ENCODE measurements at regions not wholly inside any gene's neighbourhood (a gene's known extent, or its start where the extent isn't known, plus 50 kb on each side); places are given as distances from the start of the nearest gene placed in this dataset.
"Not testable (repeated sequence)": the region's sequence is repeated elsewhere in the genome, so short reads cannot be mapped to it uniquely, and the experiment has no call there.

DNA sequence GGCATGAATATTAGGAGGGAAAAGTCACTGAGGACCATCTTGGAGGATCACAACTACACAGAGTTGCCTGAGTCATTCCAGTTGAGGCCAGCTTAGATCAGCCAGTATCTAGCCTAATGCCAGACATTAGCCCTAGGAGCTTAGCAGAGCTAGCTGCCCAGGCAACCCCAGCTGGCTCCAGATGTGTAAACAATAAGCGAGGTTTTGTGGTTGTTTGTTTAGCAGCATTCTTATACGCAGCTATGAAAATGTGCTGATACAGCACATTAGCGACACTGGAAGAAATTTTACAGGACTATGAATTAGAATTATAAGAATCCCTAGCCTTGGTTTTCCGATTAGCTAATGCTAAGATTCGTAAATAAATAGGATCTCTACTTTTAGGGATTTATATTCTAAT lies 59.3 kb downstream of the BTBD3 start:
- DNase-seq: no peak

DNA sequence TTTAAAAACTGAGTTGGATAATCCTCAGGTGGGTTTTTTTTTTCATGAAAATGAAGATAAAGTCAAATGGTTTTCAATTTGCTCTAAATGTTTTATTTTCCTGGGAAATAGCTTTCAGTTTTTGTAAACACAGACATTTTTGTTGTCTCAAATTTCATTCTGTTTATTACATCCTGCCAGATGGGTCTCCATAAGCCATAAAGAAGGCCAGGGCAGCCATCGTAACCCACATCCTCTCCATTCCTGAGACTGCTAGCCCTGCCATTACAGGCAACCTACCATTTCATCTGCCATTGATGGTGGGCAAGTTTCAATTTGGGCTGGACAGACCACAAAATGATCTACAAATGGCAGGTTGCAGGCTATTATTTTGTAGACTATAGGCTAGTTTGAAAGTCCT lies 60.8 kb downstream of the BTBD3 start:
- peak in 1 of 2 experiments; percentile 9 for DNase-seq

DNA sequence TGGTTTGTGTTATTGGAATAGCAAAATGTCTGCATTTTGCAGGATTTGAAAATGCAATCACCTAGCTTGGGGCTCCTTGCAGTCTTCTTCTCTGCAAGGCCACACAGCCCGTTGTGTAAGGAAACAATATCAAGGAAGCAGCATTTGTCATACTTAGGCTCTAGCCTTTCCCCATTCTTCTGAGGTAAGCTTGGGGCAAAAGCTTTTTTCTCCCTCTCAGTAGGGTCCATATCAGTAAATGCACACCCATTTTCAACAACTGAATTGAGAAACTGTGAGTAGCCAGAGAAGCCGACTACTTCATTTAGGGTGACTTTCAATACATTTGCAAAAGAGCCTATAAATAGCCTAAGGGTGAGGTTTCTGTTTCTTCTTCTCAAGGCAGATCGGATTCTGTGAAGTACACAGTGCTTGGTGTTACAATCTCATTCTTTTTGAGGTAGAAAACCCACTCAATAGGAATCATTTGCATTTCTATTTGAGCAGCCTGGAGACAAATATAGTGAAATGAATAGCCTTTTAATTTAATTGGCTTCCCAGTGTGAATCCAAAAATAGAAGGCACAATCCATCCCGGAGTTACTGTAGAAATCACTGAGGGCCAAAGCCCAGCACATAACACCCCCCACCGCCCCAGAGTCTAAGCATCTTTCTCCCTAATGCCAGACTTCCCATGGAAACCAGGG lies 61.8 kb downstream of the BTBD3 start:
- no peak for DNase-seq

DNA sequence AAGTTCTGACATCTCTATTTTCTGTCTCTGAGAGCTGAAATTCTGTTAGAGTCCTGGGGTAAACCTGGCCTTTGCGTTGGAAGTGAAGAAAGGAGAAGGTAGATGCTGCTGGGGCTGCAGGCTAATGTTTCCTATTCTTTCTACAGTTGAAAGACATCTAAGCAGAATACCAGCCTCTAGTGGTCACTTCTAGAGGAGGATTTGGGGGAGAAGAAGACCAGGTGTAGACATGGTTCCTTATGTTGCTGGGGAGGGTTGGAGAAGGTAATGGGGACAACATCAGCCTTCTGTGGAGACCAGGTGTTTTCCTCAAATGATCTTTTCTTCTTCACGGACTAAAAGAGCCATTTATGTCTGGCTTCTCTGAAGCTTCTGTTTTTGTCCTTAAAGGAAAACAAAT lies 62.6 kb downstream of the BTBD3 start:
- no peak for DNase-seq

DNA sequence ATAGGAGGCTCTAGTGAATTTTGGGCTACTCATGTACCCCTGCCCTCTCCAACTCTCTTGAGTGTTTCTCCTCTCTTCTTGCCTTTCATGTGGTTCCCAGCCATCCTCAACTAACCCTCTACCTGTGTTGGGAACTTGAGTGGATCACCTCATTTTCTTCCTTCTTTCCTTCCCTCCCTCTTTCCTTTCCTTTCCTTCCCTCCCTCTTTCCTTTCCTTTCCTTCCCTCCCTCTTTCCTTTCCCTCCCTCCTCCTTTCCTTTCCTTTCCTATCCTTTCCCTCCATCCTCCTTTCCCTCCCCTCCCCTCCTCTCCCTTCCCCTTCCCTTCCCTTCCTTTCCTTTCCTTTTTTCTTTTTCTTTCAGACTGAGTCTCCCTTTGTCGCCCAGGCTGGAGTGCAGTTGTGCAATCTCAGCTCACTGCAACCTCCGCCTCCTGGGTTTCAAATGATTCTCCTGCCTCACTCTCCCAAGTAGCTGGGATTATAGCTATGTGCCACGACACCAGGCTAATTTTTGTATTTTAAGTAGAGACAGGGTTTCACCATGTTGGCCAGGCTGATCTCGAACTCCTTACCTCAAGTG lies 63.8 kb downstream of the BTBD3 start:
- no peak for DNase-seq

DNA sequence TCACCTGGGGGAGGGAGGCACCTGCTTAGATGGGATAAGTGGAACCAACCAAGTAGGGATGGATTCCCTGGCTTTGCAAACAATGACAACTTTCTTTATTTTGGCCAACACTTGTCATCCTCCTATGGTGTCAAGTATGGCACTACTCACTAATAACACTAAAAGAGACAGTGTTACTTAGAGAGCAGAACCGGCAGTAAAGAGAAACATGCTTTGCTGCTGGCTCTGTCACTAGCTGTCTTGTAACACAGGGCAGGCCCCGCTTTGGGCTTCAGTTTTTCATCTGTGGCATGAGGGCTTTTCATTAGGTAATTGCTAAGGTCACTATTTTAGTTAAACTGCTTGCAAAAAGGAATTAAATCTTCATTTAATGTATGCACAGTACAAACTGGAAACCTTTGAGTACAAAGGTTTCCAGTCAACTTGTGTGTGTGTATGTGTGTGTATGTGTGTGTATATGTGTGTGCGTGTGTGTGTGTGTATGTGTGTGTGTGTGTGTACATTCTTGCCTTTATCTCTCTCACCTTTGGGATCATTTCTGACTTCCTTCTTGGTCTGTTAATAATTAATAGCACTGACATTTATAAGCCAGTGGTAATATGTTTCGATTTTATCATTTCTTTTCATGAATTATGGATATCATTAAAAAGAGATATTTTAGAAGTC lies 64.7 kb downstream of the BTBD3 start:
- DNase-seq: no peak

DNA sequence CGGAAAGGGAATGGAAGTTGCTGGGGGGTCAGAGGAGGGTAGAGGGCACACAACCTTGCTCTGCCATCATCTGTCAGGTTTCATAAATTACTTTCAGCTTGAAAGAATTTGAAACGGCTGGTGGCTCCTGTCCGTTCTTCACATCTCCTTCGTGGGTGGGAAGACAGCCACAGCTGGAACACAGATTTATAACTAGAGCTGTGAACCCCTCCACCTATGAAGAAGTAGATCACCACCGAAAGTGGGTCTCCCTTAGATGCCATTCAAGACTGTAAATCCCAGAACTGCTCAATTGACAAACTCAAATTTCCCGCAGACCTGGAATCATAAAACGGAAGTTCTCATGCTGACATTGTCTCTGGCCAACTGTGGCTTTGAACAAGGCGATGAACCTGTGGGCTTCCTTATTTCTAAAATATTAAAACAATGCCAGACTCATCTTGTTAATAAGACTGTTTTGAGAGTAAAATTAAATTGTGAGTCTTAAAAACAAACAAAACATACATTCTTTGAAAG lies 65.3 kb downstream of the BTBD3 start:
- DNase-seq: no peak

DNA sequence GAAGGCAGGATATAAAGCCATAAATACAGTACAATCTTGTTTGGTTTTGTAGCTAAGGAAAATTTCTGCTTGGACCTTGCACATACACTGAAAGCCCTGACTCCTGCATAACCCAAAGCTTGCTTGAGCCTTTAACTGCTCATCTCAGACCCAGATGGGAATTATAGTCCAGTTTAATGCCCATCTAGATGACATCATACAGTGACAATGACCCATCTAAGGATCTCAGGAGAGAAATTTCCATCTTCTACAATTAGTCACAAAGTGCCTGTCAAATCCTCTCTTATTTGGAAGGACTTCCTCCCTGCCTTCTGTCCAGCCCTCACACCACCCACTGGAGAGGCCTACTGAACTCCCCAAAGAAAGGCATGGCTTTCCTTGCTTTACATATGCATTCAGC lies 69.3 kb downstream of the BTBD3 start:
- no peak for DNase-seq

DNA sequence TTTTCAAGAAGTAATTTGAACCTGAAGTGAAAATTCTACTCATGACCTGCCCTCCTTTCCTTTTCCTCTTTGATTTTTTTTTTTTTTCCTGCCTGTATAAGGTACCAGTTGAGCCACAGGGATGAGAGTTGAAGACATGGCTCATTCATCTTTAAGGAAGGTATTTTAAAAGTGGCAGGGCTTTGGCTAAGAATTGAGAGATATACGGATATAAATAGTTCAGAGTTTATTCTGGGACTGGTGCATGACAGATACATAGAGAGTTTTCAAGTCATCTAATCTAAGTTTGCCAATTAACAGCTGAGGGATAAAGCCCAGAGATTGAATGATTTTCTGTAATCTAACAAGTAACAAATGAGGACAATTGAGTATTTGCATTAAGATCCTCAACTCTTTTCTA lies 69.8 kb downstream of the BTBD3 start:
- no peak for DNase-seq

DNA sequence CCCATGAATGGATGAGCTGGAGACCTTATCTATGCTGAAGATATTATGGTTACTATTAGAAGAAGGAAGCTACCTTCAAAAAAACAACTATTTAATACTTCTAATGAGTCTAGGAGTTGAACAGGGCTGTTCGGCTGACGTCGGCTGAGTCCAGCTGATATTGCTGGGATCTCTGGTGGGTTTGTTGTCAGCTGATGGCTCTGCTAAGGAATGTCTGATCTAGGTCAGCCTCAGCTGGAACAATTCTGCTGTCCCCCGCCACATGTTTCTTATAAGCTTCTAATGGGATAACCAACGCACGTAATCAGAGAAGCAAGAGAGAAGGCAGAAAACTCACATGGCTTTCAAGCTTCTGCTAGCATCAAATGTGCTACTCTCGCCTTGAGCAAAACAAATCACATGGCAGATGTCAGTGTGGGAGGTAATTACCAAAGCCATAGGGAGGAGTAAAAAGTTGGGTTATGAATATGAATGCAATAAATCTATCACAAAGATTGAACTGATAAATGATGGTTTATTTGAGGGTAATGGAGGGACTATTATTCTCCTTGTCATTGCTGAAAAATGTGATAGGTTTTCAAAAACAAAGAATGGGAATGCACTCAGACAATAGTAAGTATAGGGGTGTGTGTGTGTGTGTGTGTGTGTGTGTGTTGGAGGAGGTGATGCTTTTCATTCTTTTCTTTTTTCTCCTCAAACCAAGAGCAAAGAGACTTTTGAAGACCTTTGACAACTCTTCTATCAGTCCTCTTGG lies 71.5 kb downstream of the BTBD3 start:
- DNase-seq: no peak

DNA sequence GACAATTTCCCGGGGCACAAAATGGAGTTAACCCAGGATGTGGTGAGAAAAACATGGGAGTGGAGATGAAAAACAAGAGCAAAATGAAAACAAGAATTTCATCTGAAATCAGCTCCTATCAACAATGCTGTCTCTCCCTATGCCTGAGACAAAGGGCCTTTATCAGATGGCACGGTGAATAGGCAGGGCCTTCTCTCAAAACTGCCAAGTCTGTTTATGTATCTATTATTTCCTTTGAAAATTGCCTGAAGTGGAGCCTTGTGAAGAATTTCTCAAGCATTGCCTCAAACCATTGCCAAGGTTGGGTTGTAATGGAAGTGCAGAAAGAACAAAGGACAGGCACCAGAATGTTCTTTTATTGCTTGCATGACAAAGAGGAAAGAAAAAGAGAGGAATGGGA lies 74.7 kb downstream of the BTBD3 start:
- DNase-seq: no peak

DNA sequence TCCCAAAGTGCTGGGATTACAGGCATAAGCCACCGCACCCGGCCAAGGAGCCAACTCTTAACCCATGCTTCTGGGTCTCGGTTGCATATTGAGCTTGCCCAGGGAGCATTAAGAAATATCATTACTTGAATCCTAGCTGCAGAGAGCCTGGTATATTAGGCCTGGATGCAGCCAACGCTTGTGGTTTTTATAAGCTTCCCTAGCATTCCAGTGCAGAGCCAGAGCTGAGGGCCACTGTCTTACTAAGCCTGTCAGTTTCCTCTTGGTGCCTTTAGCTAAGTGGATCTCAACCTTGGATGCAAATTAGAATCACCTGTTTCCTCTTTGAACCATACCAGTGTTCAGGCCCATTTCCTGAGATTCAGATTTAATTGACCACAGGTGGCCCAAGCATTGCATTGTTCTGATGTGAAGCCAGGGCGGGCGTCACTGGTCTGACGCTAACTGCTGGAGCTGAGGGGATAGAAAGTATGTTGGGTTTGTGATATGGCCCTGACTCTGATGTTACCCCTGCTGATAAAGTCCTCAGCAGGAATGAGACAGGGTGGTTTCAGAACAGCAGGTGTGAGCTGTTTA lies 76.3 kb downstream of the BTBD3 start:
- no peak for DNase-seq

DNA sequence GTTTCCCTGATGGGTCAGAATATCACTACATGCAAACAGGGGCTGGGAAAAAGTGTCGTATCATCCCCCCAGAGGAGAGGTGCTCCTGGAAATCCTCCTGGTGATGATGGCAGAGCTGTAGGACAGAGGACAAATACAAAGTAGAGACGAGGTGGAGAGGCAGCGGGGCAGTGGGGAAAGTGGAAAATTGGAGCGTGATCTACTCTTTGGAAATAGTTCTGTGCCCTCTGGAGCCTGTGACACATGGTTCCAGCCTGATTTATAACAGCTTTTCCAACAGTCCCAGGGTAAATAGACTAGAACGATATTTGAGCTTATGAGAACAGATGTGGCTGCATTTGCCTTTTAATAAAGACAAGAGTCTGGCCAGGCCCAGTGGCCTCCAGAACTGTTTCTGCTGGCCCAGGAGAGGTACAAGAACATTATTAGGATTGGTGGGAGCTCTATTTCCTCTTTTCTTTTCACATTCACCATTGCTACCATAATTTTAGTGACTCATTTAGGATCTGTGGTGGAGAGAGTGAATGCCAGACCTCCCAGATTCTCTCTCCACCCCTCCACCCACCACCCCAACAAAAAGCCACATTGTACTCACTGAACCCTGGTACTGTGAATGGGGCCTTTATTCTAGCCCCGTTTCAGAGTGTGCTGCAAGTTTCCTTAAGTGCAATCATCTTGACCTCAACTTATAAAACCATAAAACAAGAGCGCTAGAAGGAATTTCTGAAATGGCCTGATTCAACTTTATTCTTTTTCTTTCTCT lies 78.3 kb downstream of the BTBD3 start:
- no peak for DNase-seq

DNA sequence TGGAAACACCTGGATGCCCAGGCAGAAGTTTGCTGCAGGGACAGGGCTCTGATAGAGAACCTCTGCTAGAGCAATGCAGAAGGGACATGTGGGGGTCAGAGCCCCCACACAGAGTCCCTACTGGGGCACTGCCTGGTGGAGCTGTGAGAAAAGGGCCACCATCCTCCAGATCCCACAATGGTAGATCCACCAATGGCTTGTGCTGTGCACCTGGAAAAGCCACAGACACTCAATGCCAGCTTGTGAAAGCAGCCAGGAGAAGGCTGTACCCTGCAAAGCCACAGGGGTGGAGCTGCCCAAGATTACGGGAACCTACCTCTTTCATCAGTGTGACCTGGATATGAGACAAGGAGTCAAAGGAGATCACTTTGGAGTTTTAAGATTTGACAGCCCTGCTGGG lies 87.1 kb downstream of the BTBD3 start:
- not testable (repeated sequence) for DNase-seq

DNA sequence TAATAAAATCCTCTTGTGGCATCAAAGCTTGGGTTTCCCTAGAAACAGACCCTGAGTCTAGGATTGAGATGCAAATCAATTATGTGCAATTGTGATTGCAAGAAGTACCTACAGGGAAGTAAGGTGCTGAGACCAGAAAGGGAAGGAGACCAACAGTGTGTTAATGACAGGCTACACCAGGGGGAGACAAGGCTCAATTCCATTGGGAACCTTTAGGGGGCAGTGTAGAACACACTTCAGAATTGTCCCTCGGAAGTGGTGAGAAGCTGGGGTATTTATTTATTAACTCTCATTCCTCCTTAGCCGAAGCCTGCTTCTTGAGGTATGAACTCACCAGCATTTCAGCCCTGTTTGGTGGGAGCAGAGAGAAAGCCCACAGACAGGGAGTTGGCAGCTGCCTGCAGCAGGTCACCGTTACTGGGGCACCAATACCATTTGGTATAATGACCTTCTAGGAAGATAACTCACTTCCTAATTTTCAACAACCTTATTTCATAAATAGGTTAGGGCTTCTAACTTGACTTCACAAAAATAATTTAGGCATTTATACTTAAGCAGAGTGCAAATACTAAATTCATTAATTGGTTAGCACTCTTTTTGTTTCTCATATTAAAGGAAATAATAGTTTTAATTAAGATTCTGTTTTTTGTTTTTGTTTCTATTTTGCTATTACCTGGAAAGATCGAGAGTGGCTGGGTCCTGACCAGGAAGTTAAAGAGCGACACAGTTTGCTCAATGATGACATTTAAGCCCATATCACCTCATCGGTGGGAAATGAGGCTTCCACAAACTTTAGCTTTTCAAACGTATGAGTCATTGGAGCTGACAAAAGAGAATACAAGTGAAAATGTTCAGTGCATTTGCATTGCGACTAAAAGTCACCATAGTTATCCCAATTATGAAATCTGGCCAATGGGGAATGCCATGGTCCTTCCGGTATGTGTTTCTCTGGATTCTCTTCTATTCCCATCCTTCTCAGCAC lies 94.8 kb downstream of the BTBD3 start:
- DNase-seq: peak; percentile 11 to 71

DNA sequence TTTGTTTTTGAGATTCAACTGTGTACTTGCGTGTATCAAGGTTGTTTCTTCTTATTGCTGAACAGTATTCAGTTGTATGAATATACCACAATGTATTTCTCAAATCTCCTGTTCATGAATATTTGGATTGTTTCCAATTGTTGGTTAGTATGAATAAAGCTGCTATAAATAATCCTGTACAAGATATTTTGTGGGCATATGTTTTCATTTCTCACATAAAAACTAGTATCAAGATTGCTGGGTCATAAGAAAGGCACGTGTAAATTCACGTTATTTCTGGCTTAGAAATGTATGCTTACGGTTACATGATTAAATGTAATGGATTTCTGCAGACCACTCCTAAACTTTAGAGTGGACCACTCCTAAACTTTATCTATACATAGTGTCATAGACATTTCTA lies 96.6 kb downstream of the BTBD3 start:
- DNase-seq: no peak

DNA sequence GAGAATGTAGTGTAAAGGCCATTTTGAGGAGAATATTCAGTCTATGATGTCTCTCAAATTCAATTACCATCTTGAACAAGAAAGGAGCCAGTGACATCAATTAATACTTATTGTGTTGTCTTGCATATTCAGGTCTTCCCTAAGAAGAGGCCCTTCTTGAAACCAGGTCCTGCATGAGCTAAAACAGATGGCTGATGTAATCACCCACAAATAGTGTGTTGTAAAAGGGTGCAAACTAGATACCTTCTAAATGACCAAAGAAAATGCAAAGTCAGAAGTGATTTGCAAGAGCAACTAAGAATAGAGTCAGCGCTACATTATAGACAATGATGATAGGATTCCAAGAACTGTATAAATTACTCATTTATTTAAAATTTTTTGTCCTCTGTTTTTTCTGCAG lies 97.0 kb downstream of the BTBD3 start:
- no peak for DNase-seq

DNA sequence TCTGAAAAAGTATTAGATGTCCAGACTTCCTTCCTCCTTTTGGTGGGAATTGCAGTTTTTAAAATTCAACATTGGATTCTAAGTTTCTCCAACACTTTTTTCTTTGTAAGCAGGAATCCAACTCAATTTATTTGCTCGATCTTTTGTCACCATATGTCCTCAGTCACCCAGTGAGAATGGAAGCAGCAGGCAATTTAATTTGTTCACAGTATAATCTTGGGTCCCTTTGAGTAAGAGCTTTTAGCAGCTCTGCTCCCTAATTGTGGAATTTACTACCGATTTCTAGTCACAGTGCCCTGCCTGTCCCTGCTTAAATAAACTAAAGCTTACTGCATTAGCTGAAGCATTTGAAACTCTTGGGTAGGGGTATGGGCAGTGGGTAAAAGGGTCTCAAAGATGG lies 98.6 kb downstream of the BTBD3 start:
- DNase-seq: no peak

DNA sequence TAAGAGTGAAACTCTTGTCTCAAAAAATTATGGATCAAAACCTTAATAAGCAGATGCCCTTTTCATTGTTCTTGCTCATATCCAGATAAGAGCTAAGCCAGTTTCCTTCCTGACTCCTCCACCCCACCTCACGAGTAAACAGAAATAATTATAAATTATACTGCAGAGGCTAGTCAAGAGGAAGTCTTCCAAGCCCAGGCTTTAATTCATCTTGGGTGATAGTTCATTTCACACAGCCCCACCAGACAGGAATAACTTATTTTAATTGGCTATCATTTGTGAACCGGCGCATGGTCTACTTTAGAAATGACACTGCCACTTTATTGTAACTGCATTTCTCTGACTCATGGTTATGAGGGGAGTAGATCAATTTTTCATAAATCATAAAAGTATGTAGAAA lies 102.0 kb downstream of the BTBD3 start:
- no peak for DNase-seq

DNA sequence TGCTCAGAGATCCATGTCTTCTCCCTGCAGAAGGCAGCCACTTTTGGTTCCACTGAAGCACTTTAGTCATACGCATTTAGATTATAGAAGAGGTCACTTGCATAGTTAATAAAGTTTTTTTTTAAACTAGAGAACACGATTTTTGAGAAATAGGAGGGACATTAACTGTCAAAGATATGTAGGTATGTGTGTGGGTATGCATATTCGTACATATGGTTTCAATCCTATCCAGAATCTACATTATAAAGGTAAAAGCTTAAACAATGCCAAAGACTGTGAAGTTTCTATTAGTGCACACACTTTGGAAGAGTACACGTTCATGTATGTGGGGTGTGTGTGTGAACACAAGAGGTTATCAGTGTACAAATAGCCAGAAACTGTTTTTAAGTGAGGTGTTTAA lies 103.2 kb downstream of the BTBD3 start:
- DNase-seq: no peak

DNA sequence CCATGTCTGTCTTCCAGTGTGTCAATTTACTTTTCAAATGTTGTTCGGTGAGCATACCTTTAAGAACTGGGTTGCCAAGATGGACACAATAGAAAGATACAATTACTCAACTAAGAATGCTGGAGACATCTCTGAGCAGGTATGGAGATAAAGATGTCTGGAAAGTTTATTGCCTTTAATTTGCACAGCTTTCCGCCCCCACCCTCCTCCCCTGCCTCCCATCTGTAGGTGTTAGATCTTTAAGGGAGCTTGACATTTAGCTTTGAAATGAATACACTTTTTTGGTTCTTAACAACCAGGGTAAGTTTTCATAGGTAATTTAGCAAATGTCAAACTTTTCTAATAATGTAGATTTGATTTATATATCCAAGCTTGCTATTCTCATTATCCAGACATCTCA lies 104.4 kb downstream of the BTBD3 start:
- no peak for DNase-seq

Data from NCI-H524 (cell line).